ENCODE measurements at regions not wholly inside any gene's neighbourhood (a gene's known extent, or its start where the extent isn't known, plus 50 kb on each side); places are given as distances from the start of the nearest gene placed in this dataset.
A peak's percentile ranks its signal among the peaks of the same experiment; 100 is the strongest.

GRCh38 chr3:24670871-24671270 lies 176.2 kb upstream of the THRB start:
- H3K27ac ChIP-seq: no peak overlapping the region
- CTCF ChIA-PET: interaction anchor here (0.6 kb wide), 1 partner anchor 171 kb away, joined by 3 read pairs; no protein-coding TSS in a partner anchor
- POLR2A ChIA-PET (ENCODE audit: low non-redundant PET): no interaction called here
- no peak for TF ChIP-seq CTCF (conservative IDR thresholded peaks at IDR 0.05; ENCODE audit: low read depth)
- DNase-seq (ENCODE audit: low spot score): no peak

GRCh38 chr3:24673596-24673995 lies 178.9 kb upstream of the THRB start:
- POLR2A ChIA-PET (ENCODE audit: low non-redundant PET): no interaction called here
- DNase-seq (ENCODE audit: low spot score): no peak
- H3K27ac ChIP-seq: no peak overlapping the region
- TF ChIP-seq CTCF (conservative IDR thresholded peaks at IDR 0.05; ENCODE audit: low read depth): no peak
- CTCF ChIA-PET: no interaction called here

- no peak for DNase-seq (ENCODE audit: low spot score)
- ChIA-PET POLR2A (ENCODE audit: low non-redundant PET) (no interaction called here), CTCF (interaction anchor here (0.6 kb wide), 1 partner anchor 1028 kb away, joined by 3 read pairs; no protein-coding TSS in a partner anchor)
- no peak for TF ChIP-seq CTCF (conservative IDR thresholded peaks at IDR 0.05; ENCODE audit: low read depth)
- no peak overlapping the region for H3K27ac ChIP-seq
These were observed 179.6 kb upstream of the THRB start for GRCh38 chr3:24674261-24674660.

GRCh38 chr3:24678021-24678420 lies 183.4 kb upstream of the THRB start:
- no peak overlapping the region for H3K27ac ChIP-seq
- ChIA-PET POLR2A (ENCODE audit: low non-redundant PET) (no interaction called here), CTCF (no interaction called here)
- no peak for TF ChIP-seq CTCF (conservative IDR thresholded peaks at IDR 0.05; ENCODE audit: low read depth)
- DNase-seq (ENCODE audit: low spot score): no peak

- ChIA-PET CTCF (no interaction called here), POLR2A (ENCODE audit: low non-redundant PET) (no interaction called here)
- DNase-seq (ENCODE audit: low spot score): peak; percentile 69
- no peak for TF ChIP-seq CTCF (conservative IDR thresholded peaks at IDR 0.05; ENCODE audit: low read depth)
- no peak overlapping the region for H3K27ac ChIP-seq
These were observed 183.8 kb upstream of the THRB start for GRCh38 chr3:24678421-24678865.

GRCh38 chr3:24679429-24679828 lies 184.8 kb upstream of the THRB start:
- H3K27ac ChIP-seq: no peak overlapping the region
- no peak for TF ChIP-seq CTCF (conservative IDR thresholded peaks at IDR 0.05; ENCODE audit: low read depth)
- ChIA-PET POLR2A (ENCODE audit: low non-redundant PET) (no interaction called here), CTCF (no interaction called here)
- no peak for DNase-seq (ENCODE audit: low spot score)

All from RWPE1 (cell line).